Stimulated activated CD4-positive, alpha-beta T cell treated with anti-CD3 and anti-CD28 coated beads, Interleukin-2, amount 100 ng/mL, for 24 hours (primary cell): ENCODE measurements at regions not wholly inside any gene's neighbourhood (a gene's known extent, or its start where the extent isn't known, plus 50 kb on each side); places are given as distances from the start of the nearest gene placed in this dataset.
"Not testable (repeated sequence)": the region's sequence is repeated elsewhere in the genome, so short reads cannot be mapped to it uniquely, and the experiment has no call there.

ENCODE experiments used
- DNase-seq, 2 donors: peaks; one replicate each; pipeline ENCODE4 v3.0.0-alpha.2; 2020

DNA sequence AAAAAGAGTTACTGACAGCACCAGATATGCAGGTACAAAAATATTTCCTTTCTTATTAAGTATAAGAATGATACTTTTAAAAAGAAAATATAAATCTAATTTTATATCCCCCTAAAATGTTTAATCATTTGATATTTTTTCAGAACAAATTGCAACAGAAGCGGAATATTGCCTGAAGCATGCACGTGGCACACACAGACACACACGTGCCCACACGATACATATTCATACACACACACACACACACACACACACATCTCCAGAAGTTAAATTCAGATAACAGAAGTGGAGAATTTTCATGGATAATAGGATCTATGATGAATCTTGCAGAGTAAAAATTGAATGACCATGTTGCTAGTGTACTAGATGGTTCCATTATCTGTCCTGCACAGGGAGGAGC, 445.2 kb downstream of the GPAT3 start:
- DNase-seq: no peak

DNA sequence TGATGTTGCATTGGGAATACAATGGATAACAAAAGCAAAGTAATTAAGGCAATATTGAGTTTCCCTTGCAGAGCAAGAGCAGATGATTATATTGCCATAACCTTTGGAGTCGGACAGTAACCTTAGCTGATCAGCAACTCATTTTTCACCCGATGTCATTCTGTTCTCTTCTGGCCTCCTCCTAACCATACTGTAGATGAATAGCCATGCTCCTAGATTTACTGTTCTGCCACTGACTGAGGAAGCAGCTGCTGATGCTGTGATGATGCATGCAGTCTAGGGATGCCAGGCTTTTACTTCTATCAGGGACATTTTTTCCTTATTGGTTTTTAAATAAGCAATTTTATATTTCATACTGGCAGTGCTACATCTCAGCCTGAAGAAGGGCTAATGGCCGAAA, 443.9 kb downstream of the GPAT3 start:
- DNase-seq: no peak

DNA sequence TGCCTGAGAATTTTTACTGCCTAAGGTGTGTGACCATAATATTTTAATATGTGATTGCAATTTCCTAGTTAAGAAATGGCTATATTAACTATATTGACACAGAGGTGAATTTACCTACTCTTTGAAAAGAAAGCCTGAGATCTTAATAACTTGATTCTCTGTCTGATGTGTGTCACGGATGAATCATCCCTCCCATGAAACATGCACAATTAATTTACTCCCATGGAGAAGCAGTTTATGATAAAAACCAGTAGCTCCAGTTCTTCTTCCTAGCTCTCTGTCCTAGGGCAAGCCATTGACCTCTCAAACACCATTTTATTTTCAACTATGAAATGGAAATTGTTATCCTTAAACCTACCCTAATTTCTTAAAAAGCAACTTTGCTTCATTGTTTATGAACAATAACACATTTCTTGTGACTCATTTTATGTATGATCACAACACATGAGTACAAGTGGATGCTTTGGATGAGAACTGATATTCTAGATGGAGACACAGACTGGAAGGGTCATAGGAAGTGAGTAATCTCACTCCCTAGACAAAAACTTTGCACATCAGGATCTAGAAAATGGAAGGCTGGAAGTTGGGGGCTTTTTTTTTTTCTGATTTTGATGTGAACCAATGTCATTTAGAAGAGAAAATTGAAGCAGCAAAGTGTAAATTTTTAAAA, 438.3 kb downstream of the GPAT3 start:
- DNase-seq: no peak

DNA sequence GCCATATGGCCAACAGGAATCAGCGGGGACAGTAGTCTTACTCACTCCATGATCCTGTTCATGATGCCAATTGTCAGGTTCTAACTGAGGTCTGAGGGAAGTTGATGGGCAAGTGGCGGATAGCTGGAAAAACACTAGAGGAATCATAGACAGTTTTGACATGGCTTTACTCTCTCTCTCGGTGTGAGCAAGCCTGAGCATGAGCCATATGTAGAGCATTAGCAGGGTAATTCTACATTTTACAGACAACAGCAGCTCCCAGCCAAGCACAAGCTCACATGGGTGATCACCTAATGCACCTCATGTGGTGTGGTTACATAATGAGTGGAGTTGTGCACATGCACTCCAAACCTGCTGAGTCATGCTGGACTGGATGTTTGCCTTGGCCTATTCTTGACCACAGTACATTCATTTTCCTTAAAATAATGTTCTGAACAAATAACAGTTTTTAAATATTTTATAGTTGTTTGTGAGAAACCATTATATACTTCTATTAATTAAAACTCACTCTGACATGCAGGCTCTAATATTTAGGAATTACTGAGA, 429.2 kb downstream of the GPAT3 start:
- no peak for DNase-seq

DNA sequence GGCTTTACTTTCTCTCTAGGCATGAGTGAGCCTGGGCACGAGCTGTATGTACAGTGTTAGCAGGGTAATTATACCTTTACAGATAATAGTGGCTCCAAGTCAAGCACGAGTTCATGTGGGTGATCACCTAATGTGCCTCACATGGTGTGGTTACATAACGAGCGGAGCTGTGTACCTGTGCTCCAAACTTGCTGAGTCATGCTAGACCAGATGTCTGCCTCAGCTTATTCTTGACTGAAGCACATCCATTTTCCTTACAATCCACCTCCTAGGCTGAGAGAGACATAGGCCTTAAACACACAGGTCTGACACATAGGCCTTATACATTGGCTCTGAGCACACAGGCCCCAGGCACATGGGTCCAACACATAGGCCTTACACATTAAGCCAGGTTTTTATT, 426.6 kb downstream of the GPAT3 start:
- no peak for DNase-seq

DNA sequence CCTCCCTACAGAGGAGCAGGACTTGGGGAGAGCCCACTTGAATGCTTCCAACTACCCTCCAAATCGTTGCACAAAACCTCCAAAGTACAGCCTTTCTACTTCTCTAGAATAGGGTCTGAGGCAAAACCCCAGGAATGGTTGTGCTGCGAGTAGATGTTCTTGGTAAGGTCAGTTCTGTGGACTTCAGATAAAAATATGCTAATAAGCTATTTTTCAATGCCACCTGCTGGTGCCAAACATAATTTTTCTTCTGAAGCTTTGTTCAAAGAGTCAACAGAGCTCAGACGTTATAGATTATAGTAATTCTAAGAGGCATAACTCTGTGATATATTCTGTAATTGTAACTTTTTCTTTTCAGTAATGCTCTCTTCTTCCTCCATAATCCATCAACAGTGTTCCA, 425.7 kb downstream of the GPAT3 start:
- no peak for DNase-seq

DNA sequence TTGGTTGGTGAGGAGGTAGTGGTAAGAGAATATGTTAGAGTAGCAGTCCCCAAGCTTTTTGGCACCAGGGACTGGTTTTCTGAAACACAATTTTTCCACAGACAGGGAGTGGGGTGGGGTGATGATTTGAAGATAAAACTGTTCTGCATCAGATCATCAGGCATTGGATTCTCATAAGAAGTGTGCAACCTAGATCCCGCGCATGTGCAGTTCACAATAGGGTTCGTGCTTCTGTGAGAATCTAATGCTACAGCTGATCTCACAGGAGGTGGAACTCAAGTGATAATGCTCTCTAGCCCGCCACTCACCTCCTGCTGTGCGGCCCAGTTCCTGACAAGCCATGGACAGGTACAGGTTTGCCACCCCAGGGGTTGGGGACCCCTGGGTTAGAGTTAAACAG, 423.3 kb downstream of the GPAT3 start:
- no peak for DNase-seq

DNA sequence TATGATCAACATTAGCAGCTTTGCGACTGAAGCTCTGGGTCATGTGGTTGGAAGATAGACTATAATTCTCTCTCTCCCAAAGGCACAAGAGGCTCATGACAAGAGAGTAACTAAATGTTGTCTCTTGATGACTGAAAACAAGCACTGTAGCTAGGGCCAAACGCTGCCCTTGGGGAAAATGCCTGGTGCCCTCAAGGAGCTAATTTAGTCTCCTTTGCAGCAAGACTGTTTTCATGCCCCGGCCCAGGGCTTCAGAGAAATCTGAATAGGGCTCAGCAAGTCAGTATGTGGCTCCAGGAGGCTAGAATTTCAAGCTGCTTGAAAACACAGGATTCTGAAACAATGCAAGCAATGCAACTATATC, 411.9 kb downstream of the GPAT3 start:
- DNase-seq: no peak

DNA sequence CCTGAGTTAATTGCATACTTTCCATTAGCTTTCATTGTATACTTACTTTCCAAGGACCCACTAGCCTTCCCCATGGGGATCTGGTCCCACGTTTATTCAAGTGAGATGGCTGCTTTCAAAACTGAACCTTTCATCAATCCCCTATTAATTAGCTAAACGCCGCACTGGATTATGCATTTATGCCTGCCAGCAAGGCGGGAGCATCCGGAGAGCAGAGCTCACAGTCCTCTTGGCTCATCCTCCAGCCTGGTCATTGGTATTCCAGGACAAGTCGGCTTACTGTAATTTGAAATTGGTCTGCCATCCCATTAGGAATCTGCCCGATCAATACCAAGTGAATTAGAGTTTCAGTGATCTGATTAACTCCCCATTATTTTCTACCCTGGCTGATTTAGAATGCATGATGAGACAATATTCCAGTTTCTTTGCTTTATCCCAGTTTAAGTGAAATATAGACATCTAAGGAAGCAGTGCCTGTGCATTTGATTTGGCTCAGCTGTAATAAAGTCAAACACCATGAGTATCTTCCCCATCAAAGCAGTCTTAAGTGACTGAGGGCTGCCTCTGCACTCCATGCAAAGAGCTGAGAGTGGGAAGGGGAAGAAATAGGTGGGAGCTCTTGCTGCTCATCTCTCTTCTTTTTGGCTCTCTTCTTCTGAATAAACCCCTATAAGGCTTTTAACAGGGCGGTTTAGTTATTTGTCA, 411.4 kb downstream of the GPAT3 start:
- no peak for DNase-seq

DNA sequence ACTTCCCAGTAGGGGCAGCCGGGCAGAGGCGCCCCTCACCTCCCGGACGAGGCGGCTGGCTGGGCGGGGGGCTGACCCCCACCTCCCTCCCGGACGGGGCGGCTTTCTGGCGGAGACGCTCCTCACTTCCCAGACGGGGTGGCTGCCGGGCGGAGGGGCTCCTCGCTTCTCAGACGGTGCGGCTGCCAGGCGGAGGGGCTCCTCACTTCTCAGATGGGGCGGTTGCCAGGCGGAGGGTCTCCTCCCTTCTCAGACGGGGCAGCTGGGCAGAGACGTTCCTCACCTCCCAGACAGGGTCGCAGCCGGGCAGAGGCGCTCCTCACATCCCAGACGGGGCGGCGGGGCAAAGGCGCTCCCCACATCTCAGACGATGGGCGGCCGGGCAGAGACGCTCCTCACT, 407.8 kb downstream of the GPAT3 start:
- DNase-seq: not testable (repeated sequence)

DNA sequence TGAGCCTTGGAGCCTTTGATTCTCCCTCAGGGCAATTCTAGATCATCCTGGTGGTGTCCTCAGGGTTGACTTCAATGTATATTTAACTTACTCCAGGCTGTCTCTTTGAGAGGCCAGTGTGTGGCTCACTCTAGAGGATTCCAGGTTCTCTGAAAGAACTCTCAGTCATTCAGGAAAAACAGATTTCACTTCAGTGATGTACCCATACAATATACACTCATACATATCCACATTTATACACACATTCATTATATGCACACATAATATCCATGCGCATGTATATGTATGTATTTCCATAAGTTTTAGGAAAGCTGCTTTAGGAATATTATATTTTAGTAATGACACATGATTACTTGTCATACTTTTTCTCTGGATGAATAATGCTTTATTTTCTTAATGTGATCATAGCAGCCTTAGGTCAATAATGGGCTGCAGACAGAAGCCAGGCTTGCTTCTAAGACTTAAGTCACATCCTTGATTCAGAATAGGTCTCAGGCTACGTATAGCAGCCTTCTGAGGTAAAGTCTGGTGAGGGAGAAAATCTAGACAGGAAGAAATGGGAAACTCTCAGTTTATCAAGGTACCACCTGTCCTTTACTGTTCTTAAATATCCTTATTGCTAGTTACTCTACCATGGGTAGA, 397.0 kb downstream of the GPAT3 start:
- no peak for DNase-seq

DNA sequence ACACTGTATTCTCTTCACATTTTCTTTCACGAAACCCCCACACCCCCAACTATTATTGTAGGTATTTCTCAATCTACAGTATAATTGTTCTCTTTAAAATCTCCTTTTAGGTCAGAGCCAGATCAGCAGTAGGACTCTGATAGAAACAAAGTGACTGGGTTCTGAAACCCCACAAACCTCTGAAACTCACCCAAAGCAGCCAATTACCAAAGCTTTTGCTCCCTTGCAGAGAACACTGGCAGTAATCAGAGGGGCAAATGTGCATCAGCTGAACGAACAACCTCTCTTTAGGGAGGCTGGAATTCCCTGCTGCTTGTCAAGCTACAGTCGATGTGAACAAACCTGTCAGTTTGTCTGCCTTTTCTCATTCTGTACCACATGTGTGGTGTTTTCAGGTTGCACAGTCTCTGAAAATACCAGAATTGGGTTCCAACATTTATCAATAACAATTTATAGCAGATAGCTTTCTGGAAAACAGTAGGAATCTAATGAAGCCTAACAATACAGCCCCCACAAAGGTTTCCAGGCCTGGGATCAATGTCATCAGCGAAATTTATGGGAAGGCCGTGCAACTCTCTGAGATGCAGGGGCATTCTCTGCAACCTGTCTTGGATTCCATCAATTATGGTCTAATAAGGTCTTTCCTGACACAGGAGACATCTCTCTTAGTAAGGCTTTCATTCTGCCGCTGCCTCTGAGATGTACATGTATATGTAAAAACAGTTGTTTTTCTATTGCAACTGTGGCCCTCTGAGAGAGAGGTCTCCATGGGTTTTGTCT, 395.9 kb downstream of the GPAT3 start:
- no peak for DNase-seq

DNA sequence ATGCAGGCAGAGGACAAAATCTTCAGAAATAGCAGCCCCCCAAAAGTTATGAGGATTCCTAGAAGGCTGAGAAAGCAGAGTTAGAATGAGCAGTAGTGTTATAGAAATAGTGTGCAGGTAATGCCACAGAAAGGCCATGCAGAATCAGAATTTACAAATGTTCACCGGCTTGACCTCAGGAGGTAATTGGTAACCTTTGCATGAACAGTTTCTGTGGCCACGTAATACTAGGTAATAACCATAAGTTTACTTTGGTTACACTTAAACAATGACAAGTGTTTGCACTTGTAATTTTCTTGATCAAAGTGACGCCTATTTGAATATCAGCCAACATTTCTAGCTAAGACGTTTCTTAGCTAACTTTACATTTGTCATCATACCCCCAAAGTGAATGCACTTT, 393.6 kb downstream of the GPAT3 start:
- DNase-seq: no peak

DNA sequence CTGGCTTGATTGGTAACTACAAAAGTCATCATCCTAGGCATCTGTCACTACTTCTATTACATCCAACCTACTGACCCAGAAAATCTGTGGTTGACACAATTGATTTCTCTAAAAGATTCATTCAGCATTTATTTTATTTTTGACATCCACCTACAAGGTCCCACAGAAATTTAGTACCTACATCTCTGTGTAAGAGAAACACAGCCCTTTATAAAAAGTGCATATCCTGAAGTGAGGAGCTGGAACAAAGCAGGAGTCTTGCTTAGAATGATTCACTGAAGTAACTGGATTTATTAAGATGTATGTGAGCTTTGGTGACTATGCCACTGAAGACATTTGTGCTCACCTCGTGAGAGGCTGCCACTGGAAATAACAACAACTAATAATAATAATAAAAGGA, 391.0 kb downstream of the GPAT3 start:
- DNase-seq: no peak

DNA sequence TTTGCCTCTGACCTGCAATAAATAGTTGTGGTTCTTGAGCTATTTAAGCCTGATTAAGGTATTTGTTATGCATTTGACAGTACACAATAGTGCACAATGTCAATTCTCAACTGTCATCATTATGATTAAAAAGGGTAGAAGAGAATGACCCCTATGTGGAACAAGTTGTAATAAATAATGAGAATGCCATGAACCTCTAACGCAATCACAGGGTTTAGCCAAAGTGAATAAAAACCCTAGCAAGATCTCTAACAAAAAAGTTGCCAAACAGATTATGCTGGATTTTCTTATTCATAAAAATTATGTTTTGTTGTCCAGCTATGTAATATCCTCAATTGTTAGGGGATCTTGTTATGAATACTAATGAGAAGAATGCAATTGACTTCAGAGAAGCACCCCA, 387.4 kb downstream of the GPAT3 start:
- DNase-seq: no peak

DNA sequence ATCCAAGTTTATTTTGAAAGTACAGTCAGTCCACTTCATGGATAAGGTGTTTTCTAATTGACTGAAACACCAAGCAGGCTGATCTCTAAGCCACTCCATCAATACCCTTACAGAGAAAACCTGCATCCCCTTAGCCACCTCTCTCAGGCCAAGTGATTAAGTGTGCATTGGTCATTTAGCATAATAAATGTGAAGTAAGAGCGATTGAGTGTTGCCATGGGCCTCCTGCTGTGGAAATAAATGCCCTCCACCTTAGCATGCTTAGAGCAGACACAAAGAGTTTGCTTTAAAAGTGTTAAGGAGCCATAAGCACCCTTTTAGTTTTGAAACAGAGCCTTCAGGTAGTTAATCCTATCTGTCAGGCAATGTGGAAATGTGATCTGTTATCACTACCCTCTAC, 386.5 kb downstream of the GPAT3 start:
- DNase-seq: no peak

DNA sequence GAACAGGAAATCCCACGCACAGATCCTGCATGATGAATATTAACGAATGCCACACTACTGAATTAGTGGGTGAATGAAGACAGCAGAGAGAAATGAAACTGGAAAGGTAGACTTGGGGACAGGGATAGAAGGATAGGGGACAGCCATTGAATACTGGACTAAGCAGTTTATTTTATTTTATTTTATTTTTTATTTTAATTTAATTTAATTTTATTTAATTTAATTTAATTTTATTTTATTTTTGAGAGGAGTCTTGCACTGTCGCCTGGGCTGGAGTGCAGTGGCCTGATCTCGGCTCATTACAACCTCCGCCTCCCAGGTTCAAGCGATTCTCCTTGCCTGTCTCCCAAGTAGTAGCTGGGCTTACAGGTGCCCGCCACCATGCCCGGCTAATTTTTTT, 385.2 kb downstream of the GPAT3 start:
- no peak for DNase-seq

DNA sequence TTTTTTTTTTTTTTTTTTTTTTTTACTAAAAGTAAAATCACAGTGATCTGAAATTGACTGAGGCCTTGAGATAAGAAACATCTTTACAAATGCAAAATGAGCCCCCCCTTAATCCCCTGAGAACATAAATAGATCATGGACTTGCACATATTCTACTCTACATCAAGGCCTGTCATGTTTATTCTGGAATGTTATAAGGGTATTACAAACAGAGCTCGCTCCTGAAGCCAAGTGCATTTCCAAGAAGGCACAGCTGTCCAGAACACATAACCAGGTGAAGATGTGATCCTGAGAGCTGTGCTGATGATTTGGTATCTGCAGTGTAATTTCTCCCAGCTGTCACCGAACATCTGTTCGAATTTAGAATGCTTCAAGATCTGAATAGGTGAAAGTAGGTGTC, 384.5 kb downstream of the GPAT3 start:
- no peak for DNase-seq

DNA sequence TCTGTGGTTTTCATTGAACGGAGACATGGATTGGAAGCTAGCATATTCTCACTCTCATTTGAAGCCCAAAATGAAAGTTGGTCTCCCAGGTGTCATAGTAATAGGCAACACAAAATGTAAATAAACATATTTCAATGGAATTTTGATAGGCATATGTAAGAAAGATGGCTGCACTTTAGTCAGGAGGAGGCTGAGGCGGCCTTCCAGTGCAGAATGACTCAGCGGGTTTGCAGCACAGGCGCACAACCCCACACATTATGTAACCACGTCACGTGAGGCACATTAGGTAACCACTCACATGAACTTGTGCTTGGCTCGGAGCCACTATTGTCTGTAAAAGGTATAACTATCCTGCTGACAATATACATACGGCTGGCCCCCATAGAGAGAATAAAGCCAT, 381.7 kb downstream of the GPAT3 start:
- DNase-seq: no peak

DNA sequence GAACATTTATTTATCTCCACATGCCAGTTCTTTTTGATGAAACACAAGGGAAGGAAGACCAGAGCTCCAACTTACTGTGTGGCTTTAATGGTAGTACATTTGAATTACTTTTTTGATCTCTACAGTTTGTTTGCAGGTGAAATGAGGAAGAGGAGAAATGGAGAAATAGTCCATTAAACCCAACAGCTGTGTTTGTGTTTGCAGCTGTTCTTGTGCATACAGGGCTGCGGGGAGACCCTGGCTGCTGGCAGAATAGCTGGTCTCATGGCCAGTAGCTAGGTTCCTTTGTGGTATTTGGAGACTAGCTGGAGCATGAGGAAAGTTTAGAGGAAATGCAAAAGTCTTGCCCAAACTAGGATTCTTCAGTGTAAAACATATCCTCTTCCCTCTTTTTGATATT, 374.8 kb downstream of the GPAT3 start:
- DNase-seq: no peak

DNA sequence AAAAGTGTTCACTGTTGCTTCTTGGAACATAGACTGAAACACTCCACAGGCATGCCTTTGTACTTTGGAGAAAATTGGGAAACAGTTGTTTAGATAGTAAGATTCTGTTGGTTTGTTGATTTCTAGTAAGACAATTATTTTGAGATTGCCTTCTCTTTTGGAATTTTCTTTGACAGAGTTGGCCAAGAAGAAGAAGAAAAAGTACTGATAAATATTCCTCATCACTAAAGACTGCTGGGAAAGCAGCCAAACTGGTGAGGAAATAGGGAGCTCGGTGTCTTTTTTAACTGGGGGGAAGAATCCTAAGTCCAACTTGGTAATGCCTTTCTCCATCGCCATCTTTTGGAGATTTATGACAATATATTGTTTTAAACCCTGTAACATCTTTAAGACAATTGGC, 370.7 kb downstream of the GPAT3 start:
- no peak for DNase-seq

DNA sequence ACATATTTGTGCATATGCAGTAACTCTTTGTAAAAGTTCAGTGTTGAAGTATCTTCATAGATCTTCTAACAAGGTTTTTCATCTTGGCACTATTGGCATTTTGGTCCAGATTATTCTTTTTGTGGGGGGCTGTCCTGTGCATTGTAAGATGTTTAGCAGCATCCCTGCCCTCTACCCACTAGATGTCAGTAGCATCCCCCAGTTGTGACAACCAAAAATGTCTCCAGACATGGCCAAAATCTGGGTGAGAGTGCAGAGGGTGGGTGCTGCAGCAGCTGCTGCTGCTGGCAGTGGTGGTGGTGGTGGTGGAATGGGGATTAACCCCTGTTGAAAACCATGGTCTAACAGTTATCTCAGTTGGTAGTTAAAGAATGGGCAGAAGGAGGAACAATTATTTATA, 370.0 kb downstream of the GPAT3 start:
- DNase-seq: no peak

DNA sequence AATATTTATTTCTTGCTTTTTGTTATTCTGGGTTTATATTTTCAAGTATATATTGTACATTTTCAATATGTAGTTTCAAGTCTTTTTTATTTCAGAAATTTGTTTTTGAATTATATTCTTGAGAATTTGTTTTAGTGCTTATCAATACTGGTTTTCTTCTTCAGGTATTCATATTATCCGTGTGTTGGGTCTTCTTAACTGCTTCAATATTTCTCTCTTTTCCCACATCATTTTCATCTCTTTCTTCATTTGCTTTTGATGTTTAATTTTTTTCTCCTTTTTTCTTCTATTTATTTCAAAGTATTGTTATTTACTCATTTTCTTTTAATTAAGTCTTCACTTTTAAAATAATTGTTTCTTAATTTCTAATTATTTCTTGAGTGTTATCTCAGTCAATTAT, 367.8 kb downstream of the GPAT3 start:
- DNase-seq: not testable (repeated sequence)

DNA sequence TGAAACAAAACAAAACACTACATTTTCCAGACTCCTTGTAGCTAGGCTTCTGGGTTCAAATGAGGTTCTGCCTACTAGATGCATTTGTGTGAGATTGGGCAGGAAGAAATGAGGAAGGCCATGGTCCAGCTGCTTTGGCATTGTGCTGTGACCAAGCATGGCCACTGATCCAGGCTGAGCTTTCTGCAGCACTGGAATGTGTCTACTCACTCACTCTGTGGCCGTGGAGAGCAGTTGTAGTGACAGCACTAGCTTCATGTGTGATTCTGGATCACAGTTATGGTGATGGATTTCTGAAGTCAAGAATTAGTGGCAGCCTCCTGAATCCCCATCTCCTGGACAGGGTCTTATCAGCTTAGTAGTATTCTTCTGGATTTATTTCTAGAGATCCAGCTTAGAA, 358.9 kb downstream of the GPAT3 start:
- no peak for DNase-seq
